Uterus (tissue), 3 donors: ENCODE measurements at regions not wholly inside any gene's neighbourhood (a gene's known extent, or its start where the extent isn't known, plus 50 kb on each side); places are given as distances from the start of the nearest gene placed in this dataset.

Source experiments
- DNase-seq, 2 donors: peaks; one replicate each; pipeline ENCODE4 v3.0.0-alpha.2; 2019 to 2020
- H3K27ac ChIP-seq, 2 donors: fragments of 200-600 bp; sonication (generic); 1 replicate in 1 of 2; 2 replicates in 1 of 2; pipeline ENCODE4 v1.5.1; 2016 to 2018
- H3K27me3 ChIP-seq, 2 donors: fragments of 200-600 bp; sonication (generic); one replicate each; pipeline ENCODE4 v1.5.1; 2018 to 2019; ENCODE audit warnings: control low read depth in 1 of 2
- H3K36me3 ChIP-seq, 2 donors: fragments of 200-600 bp; sonication (generic); one replicate each; pipeline ENCODE4 v1.5.1; 2019; ENCODE audit warnings: control low read depth in 1 of 2
- H3K4me1 ChIP-seq, 2 donors: fragments of 200-600 bp; sonication (generic); one replicate each; pipeline ENCODE4 v1.5.1; 2018 to 2019; ENCODE audit warnings: control low read depth in 1 of 2
- H3K4me3 ChIP-seq, 2 donors: fragments of 200-600 bp; sonication (generic); 1 replicate in 1 of 2; 2 replicates in 1 of 2; pipeline ENCODE4 v1.5.1; 2018 to 2019; ENCODE audit warnings: mild to moderate bottlenecking in 1 of 2
- H3K9me3 ChIP-seq, 2 donors: fragments of 200-600 bp; sonication (generic); one replicate each; pipeline ENCODE4 v1.5.1; 2019; ENCODE audit warnings: control low read depth in 1 of 2
- POLR2A ChIP-seq, 2 donors: fragments of 450-650 bp; IDR thresholded peaks; one replicate each; pipeline ENCODE4 v1.6.1; 2016; ENCODE audit warnings: antibody characterized with exemption in 2 of 2, mild to moderate bottlenecking in 1 of 2, moderate library complexity in 1 of 2
- intact Hi-C: fragments of 100-400 bp; cut with DNase I; formaldehyde crosslinking; loops from one replicate; pipeline ENCODE4 v1.15.1; 2023; ENCODE audit warnings: low total_unique reads
- TF ChIP-seq, protein P1 (sequence below), 4 experiments: fragments of 200-600 bp in 2 of 4; fragments of 450-650 bp in 2 of 4; sonication (generic) in 2 of 4; IDR thresholded peaks; one replicate each; pipeline ENCODE4 v1.5.1; 2016 to 2019; ENCODE audit warnings: antibody characterized with exemption in 4 of 4, mild to moderate bottlenecking in 2 of 4, moderate library complexity in 1 of 4
- donor health status: DM: yes; HTN: yes; CAD: no.

DNA sequence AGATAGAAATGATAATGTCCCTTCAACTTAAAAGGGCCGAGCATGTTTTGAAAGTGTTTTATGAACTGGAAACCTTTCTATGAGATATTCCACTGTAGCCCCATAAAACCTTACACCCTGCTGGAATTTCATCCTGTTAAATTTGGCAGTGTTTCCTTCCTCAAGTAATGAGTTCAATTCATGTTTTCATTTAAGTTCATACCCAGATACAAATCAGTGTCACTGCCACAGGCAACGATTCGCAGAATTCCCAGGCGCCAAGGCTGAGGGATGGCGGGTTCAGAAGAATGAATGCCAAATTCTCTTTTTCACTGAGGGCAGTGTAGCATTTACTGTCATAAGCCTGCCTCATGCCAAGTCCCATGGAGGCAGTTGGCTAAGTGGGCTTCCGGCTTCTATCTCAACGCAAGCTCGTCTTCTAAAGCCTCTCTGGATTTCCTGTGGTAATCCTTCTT, 511.8 kb upstream of the ID4 start:
- H3K4me3 ChIP-seq = no peak overlapping the region
- no peaks in the 10 kb centered on the region for H3K9me3 ChIP-seq
- H3K27me3 ChIP-seq = no peaks in the 10 kb centered on the region
- intact Hi-C loops = no loop called here
- no peak for DNase-seq
- no peaks in the 10 kb centered on the region for H3K36me3 ChIP-seq
- H3K4me1 ChIP-seq = no peaks in the 10 kb centered on the region
- TF ChIP-seq, protein P1, sequence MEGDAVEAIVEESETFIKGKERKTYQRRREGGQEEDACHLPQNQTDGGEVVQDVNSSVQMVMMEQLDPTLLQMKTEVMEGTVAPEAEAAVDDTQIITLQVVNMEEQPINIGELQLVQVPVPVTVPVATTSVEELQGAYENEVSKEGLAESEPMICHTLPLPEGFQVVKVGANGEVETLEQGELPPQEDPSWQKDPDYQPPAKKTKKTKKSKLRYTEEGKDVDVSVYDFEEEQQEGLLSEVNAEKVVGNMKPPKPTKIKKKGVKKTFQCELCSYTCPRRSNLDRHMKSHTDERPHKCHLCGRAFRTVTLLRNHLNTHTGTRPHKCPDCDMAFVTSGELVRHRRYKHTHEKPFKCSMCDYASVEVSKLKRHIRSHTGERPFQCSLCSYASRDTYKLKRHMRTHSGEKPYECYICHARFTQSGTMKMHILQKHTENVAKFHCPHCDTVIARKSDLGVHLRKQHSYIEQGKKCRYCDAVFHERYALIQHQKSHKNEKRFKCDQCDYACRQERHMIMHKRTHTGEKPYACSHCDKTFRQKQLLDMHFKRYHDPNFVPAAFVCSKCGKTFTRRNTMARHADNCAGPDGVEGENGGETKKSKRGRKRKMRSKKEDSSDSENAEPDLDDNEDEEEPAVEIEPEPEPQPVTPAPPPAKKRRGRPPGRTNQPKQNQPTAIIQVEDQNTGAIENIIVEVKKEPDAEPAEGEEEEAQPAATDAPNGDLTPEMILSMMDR (IDR thresholded peaks at IDR 0.05) = no peak
- no peak for TF ChIP-seq POLR2A (IDR thresholded peaks at IDR 0.05)
- peak overlapping the region; percentile 24 to 37 for H3K27ac ChIP-seq

DNA sequence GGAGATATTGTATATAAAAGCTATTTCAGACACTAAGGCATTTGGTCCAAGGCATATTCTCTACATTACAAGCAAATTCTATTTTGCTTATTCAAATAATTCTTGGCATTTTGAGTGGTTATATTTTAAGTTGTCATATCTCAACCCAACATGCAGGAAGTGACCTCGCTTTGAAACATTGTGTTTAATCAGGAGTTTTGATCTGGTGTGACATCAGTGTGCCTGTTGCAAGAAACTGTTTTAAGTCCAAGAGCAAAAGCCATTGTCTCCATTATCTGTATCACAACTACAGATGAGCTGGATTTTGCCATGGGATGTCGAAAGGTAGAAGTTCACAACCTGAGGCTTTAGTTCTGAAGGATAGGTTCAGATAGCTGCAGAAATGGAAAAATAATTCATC, 509.9 kb upstream of the ID4 start:
- no peak for DNase-seq
- H3K9me3 ChIP-seq = no peaks in the 10 kb centered on the region
- no peaks in the 10 kb centered on the region for H3K4me1 ChIP-seq
- H3K27me3 ChIP-seq = no peaks in the 10 kb centered on the region
- TF ChIP-seq, protein P1 (IDR thresholded peaks at IDR 0.05) = no peak
- TF ChIP-seq POLR2A (IDR thresholded peaks at IDR 0.05) = no peak
- no peaks in the 10 kb centered on the region for H3K36me3 ChIP-seq
- no peak overlapping the region for H3K4me3 ChIP-seq
- intact Hi-C loops = no loop called here
- peak overlapping the region; percentile 25 to 35 for H3K27ac ChIP-seq

- peak; percentile 24 to 64 for DNase-seq
- no peak overlapping the region for H3K4me3 ChIP-seq
- H3K27ac ChIP-seq = peak overlapping the region; percentile 25 to 35
- intact Hi-C loops = no loop called here
- no peaks in the 10 kb centered on the region for H3K9me3 ChIP-seq
- H3K36me3 ChIP-seq = no peaks in the 10 kb centered on the region
- H3K27me3 ChIP-seq = no peaks in the 10 kb centered on the region
- TF ChIP-seq, protein P1 (IDR thresholded peaks at IDR 0.05) = no peak
- TF ChIP-seq POLR2A (IDR thresholded peaks at IDR 0.05) = no peak
- no peaks in the 10 kb centered on the region for H3K4me1 ChIP-seq
Observed at GRCh38 chr6:19327661-19328060, 509.5 kb upstream of the ID4 start.

- peak overlapping the region in 1 of 2 donors; percentile 28 for H3K27ac ChIP-seq
- intact Hi-C loops = no loop called here
- H3K4me1 ChIP-seq = no peaks in the 10 kb centered on the region
- H3K9me3 ChIP-seq = no peaks in the 10 kb centered on the region
- no peak overlapping the region for H3K4me3 ChIP-seq
- DNase-seq = no peak
- H3K36me3 ChIP-seq = no peaks in the 10 kb centered on the region
- H3K27me3 ChIP-seq = no peaks in the 10 kb centered on the region
- no peak for TF ChIP-seq POLR2A (IDR thresholded peaks at IDR 0.05)
- TF ChIP-seq, protein P1 (IDR thresholded peaks at IDR 0.05) = no peak
Observed at GRCh38 chr6:19329078-19329477, 508.1 kb upstream of the ID4 start.

DNA sequence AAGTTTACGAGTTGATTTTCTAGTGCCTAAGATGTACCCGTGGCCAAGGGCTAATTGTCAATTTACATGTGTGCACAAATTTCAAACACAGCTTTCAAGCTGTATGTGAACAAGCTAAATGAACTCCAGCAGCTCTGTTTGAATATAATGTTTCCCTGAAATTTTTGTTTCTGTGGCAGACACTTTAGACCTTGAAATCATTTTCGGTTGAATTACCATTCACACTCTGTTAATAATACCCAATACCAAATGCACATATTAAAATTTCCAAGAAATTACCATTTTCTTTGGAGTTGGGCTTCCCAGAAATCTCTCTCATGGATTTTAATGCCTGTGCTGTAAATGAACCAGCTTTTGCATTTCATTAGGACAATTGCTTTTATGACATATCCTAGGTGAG, 506.1 kb upstream of the ID4 start:
- TF ChIP-seq POLR2A (IDR thresholded peaks at IDR 0.05) = no peak
- TF ChIP-seq, protein P1 (IDR thresholded peaks at IDR 0.05) = no peak
- no peaks in the 10 kb centered on the region for H3K27me3 ChIP-seq
- H3K9me3 ChIP-seq = no peaks in the 10 kb centered on the region
- no peaks in the 10 kb centered on the region for H3K36me3 ChIP-seq
- no peak for DNase-seq
- H3K4me1 ChIP-seq = no peaks in the 10 kb centered on the region
- no peak overlapping the region for H3K27ac ChIP-seq
- H3K4me3 ChIP-seq = no peak overlapping the region
- intact Hi-C loops = no loop called here
